Ishikawa (cell line): ENCODE measurements at regions not wholly inside any gene's neighbourhood (a gene's known extent, or its start where the extent isn't known, plus 50 kb on each side); places are given as distances from the start of the nearest gene placed in this dataset.

Source experiments
- CEBPB ChIP-seq: IDR thresholded peaks from 2 replicates; pipeline ENCODE4 v1.6.1; 2012
- CREB1 ChIP-seq: IDR thresholded peaks from 2 replicates; pipeline ENCODE4 v1.6.1; 2012; ENCODE audit warnings: low read depth
- EGR1 ChIP-seq: IDR thresholded peaks from 2 replicates; pipeline ENCODE4 v1.6.1; 2012
- EP300 ChIP-seq: IDR thresholded peaks from 2 replicates; pipeline ENCODE4 v1.6.1; 2012; ENCODE audit warnings: borderline replicate concordance
- FOXM1 ChIP-seq: IDR thresholded peaks from 2 replicates; pipeline ENCODE4 v1.6.1; 2012; ENCODE audit warnings: low read depth, borderline replicate concordance
- NFIC ChIP-seq: IDR thresholded peaks from 2 replicates; pipeline ENCODE4 v1.6.1; 2012
- RAD21 ChIP-seq: IDR thresholded peaks from 2 replicates; pipeline ENCODE4 v1.6.1; 2012; ENCODE audit warnings: low read depth
- REST ChIP-seq: IDR thresholded peaks from 2 replicates; pipeline ENCODE4 v1.6.1; 2012; ENCODE audit warnings: low read depth, mild to moderate bottlenecking
- TAF1 ChIP-seq: IDR thresholded peaks from 2 replicates; pipeline ENCODE4 v1.6.1; 2012; ENCODE audit warnings: low read depth, mild to moderate bottlenecking
- TCF12 ChIP-seq: IDR thresholded peaks from 2 replicates; pipeline ENCODE4 v1.6.1; 2012; ENCODE audit warnings: low read depth
- USF1 ChIP-seq: IDR thresholded peaks from 2 replicates; pipeline ENCODE4 v1.6.1; 2012
- YY1 ChIP-seq: IDR thresholded peaks from 2 replicates; pipeline ENCODE4 v1.6.1; 2012; ENCODE audit warnings: low read depth
- ZBTB7A ChIP-seq: IDR thresholded peaks from 2 replicates; pipeline ENCODE4 v1.6.1; 2012; ENCODE audit warnings: low read depth
- TF ChIP-seq, protein P1 (sequence below): IDR thresholded peaks from 2 replicates; pipeline ENCODE4 v1.6.1; 2012

GRCh38 chr2:180676520-180677025 is 303.8 kb upstream of the UBE2E3 start:
- TF ChIP-seq RAD21 (no peak), TCF12 (no peak), EGR1 (no peak), USF1 (no peak), CREB1 (no peak), CEBPB (no peak), ZBTB7A (no peak), REST (no peak), TAF1 (no peak), YY1 (no peak), FOXM1 (no peak), NFIC (no peak), EP300 (no peak)
- TF ChIP-seq, protein P1, sequence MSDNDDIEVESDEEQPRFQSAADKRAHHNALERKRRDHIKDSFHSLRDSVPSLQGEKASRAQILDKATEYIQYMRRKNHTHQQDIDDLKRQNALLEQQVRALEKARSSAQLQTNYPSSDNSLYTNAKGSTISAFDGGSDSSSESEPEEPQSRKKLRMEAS = no peak
